ENCODE measurements at regions not wholly inside any gene's neighbourhood (a gene's known extent, or its start where the extent isn't known, plus 50 kb on each side); places are given as distances from the start of the nearest gene placed in this dataset.

DNA sequence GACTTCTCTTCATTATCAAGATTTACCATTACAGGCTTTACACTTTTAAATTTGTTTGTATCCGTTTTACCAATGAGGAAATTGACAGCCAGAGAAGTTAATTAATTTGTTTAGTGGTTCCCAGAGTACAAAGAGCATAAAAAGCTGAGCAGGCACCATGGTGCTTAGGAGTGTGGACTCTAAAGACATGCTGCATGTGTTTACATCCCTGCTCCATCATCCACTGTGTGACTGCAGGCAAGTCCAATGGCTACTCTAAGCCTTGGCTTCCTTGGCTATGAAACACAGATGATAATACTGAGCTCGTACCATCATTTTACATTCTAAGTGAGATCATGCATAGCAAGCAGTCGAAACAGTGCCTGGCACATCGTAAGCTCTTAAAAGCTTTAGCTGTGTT, 108.0 kb upstream of the SLC35G4 start (continued):
- TF ChIP-seq, protein P1, sequence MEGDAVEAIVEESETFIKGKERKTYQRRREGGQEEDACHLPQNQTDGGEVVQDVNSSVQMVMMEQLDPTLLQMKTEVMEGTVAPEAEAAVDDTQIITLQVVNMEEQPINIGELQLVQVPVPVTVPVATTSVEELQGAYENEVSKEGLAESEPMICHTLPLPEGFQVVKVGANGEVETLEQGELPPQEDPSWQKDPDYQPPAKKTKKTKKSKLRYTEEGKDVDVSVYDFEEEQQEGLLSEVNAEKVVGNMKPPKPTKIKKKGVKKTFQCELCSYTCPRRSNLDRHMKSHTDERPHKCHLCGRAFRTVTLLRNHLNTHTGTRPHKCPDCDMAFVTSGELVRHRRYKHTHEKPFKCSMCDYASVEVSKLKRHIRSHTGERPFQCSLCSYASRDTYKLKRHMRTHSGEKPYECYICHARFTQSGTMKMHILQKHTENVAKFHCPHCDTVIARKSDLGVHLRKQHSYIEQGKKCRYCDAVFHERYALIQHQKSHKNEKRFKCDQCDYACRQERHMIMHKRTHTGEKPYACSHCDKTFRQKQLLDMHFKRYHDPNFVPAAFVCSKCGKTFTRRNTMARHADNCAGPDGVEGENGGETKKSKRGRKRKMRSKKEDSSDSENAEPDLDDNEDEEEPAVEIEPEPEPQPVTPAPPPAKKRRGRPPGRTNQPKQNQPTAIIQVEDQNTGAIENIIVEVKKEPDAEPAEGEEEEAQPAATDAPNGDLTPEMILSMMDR (conservative IDR thresholded peaks at IDR 0.05; ENCODE audit: low read depth in 2 of 2), result no peak
- TF ChIP-seq, protein P2, sequence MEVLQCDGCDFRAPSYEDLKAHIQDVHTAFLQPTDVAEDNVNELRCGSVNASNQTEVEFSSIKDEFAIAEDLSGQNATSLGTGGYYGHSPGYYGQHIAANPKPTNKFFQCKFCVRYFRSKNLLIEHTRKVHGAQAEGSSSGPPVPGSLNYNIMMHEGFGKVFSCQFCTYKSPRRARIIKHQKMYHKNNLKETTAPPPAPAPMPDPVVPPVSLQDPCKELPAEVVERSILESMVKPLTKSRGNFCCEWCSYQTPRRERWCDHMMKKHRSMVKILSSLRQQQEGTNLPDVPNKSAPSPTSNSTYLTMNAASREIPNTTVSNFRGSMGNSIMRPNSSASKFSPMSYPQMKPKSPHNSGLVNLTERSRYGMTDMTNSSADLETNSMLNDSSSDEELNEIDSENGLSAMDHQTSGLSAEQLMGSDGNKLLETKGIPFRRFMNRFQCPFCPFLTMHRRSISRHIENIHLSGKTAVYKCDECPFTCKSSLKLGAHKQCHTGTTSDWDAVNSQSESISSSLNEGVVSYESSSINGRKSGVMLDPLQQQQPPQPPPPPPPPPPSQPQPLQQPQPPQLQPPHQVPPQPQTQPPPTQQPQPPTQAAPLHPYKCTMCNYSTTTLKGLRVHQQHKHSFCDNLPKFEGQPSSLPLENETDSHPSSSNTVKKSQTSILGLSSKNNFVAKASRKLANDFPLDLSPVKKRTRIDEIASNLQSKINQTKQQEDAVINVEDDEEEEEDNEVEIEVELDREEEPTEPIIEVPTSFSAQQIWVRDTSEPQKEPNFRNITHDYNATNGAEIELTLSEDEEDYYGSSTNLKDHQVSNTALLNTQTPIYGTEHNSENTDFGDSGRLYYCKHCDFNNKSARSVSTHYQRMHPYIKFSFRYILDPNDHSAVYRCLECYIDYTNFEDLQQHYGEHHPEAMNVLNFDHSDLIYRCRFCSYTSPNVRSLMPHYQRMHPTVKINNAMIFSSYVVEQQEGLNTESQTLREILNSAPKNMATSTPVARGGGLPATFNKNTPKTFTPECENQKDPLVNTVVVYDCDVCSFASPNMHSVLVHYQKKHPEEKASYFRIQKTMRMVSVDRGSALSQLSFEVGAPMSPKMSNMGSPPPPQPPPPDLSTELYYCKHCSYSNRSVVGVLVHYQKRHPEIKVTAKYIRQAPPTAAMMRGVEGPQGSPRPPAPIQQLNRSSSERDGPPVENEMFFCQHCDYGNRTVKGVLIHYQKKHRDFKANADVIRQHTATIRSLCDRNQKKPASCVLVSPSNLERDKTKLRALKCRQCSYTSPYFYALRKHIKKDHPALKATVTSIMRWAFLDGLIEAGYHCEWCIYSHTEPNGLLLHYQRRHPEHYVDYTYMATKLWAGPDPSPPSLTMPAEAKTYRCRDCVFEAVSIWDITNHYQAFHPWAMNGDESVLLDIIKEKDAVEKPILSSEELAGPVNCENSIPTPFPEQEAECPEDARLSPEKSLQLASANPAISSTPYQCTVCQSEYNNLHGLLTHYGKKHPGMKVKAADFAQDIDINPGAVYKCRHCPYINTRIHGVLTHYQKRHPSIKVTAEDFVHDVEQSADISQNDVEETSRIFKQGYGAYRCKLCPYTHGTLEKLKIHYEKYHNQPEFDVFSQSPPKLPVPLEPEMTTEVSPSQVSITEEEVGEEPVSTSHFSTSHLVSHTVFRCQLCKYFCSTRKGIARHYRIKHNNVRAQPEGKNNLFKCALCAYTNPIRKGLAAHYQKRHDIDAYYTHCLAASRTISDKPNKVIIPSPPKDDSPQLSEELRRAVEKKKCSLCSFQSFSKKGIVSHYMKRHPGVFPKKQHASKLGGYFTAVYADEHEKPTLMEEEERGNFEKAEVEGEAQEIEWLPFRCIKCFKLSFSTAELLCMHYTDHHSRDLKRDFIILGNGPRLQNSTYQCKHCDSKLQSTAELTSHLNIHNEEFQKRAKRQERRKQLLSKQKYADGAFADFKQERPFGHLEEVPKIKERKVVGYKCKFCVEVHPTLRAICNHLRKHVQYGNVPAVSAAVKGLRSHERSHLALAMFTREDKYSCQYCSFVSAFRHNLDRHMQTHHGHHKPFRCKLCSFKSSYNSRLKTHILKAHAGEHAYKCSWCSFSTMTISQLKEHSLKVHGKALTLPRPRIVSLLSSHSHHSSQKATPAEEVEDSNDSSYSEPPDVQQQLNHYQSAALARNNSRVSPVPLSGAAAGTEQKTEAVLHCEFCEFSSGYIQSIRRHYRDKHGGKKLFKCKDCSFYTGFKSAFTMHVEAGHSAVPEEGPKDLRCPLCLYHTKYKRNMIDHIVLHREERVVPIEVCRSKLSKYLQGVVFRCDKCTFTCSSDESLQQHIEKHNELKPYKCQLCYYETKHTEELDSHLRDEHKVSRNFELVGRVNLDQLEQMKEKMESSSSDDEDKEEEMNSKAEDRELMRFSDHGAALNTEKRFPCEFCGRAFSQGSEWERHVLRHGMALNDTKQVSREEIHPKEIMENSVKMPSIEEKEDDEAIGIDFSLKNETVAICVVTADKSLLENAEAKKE (CRISPR knock-in tag; IDR thresholded peaks at IDR 0.05), result no peak

DNA sequence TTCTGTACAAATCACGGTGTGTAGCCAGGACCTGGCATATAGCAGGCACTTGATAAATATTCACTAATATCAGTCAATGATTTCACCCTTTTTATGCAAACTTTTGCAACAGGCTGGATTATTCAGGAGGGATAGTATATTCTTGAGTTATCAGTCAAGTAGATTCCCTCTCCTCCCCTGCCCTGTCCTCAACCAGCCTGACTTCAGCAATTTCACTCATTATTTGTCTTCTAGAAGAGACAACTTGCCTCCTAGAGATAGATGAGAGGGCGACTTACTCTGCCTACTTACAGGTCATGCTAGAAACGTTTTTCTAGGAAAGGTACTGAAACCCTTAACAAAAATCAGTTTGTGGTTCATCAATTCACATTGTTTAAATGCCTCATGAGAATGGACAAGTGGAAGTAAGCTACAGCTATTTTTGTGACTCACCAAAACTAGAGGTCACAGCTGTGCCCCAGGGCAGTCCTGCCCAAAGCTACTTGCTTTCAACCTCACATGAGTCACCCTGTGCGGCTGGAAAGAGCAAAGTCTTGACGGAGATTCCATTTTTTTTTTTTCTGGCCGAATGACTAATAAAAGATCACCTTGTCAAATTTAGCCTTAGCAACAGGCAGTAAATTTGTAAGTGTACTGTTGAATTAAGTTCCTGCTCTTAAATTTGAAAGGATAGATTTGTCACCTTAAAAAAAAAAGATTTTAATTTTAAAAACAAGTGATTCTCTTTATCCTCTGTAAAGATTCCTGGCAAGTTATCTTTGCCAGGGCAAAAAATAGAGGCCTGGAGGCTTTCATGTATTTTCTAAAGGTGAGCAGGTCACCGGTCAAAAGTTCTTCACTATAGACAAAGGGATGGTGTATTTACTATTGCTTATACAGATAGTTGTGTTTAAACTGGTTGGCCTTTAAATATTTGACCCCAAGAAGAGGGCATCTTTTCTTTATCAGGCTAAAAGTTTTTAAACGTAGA, 109.0 kb upstream of the SLC35G4 start:
- no peaks in the 10 kb centered on the region for H3K36me3 ChIP-seq (ENCODE audit: insufficient read depth)
- H3K4me1 ChIP-seq (ENCODE audit: insufficient read depth), result no peaks in the 10 kb centered on the region
- Mint-ChIP-seq H3K27ac (peak overlapping the region; percentile 37; the same call in 1 of the 2 replicates), H3K9me3 (no peaks in the 10 kb centered on the region), H3K36me3 (ENCODE audit: low read depth) (no peaks in the 10 kb centered on the region), H3K27me3 (ENCODE audit: insufficient read depth, low read depth, poor library complexity) (peaks cover 8% of the 10 kb centered on the region), H3K4me3 (no peak overlapping the region), H3K4me1 (no peaks in the 10 kb centered on the region)
- H3K27ac ChIP-seq (ENCODE audit: low read depth), result no peak overlapping the region
- no peaks in the 10 kb centered on the region for H4K20me1 ChIP-seq (replicated peaks; ENCODE audit: insufficient read depth)
- no peak overlapping the region for H2AFZ ChIP-seq
- H3F3A ChIP-seq (replicated peaks; ENCODE audit: low read depth), result no peaks in the 10 kb centered on the region
- H3K4me2 ChIP-seq, result no peak overlapping the region
- no peak overlapping the region for H3K4me3 ChIP-seq
- H3K9me2 ChIP-seq (ENCODE audit: insufficient read depth), result peaks cover 20% of the 10 kb centered on the region
- ATAC-seq (no peak), DNase-seq (ENCODE audit: low spot score) (no peak)
- H3K27me3 ChIP-seq (ENCODE audit: insufficient read depth), result no peaks in the 10 kb centered on the region
- no peaks in the 10 kb centered on the region for H3K79me2 ChIP-seq (replicated peaks; ENCODE audit: insufficient read depth)
- TF ChIP-seq EZH2phosphoT487 (IDR thresholded peaks at IDR 0.05; ENCODE audit: unreplicated experiment) (no peak), CREB1 (CRISPR knock-in tag; IDR thresholded peaks at IDR 0.05; ENCODE audit: low read depth) (no peak), ZNF114 (CRISPR knock-in tag; IDR thresholded peaks at IDR 0.05) (no peak)
- TF ChIP-seq, protein P3, sequence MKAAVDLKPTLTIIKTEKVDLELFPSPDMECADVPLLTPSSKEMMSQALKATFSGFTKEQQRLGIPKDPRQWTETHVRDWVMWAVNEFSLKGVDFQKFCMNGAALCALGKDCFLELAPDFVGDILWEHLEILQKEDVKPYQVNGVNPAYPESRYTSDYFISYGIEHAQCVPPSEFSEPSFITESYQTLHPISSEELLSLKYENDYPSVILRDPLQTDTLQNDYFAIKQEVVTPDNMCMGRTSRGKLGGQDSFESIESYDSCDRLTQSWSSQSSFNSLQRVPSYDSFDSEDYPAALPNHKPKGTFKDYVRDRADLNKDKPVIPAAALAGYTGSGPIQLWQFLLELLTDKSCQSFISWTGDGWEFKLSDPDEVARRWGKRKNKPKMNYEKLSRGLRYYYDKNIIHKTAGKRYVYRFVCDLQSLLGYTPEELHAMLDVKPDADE (IDR thresholded peaks at IDR 0.05), result no peak
- TF ChIP-seq, protein P1 (conservative IDR thresholded peaks at IDR 0.05; ENCODE audit: low read depth in 2 of 2), result no peak
